Iris pigment epithelial cell (primary cell): ENCODE measurements at regions not wholly inside any gene's neighbourhood (a gene's known extent, or its start where the extent isn't known, plus 50 kb on each side); places are given as distances from the start of the nearest gene placed in this dataset.
A peak's percentile ranks its signal among the peaks of the same experiment; 100 is the strongest.

Experiments used
- DNase-seq: peaks from one replicate; pipeline ENCODE4 v3.0.0-alpha.2; 2011; ENCODE audit warnings: low read depth

DNA sequence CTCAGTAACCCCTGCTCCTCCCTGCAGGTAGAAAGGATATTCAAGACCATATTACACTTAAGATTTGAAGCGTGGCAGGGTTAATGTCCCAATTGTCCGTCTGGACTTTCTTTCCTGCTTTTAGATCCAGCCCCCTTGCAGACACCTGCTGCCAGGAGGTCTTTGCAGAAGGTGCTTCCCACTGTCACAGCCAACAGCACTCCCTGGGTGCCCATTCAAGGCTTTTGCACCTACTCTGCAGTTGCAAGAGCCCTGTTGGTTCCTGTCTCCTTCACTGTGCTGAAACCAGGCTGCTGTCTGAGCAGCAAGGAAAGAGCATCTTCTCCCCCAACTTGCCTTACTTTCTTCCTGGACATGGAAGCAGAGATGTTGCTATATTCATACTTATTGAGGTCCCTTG, 1043.0 kb upstream of the POU3F3 start:
- DNase-seq = no peak

DNA sequence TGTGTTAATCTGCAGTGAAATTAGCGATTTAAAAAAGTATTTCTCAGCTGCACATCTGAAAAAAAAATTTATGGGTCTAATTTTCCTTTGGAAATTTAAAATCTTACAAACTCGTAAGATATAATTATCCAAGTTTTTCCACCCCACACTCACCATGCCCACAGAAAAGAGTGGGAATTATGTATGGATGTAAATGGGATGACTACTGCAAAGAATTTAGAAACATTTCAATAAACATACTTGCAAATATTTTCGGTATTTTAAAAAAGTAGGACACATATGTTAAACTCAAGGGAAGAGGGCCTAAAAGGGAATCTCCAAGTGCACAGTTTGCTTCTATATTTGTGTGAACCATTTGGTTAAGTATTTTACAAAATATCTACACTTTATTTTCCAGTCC, 1039.9 kb upstream of the POU3F3 start:
- no peak for DNase-seq

DNA sequence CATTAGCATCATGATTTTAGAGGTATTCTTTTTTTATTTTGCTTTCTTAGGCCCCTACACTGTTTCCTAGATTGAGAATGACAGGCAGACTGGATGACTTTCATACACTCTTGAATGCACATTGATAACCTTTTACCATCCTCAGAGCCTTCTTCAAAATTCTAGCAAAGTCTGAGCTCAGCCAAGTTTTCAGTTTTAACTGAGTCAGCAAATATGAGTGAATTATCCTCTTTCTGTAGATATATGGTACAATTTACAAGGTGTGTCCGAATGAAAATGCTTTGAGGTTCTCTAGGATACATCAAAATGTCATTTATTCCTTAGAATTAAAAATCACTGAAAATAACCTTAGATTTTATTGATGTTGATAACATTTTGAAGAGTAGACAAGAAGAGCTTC, 1038.2 kb upstream of the POU3F3 start:
- no peak for DNase-seq

DNA sequence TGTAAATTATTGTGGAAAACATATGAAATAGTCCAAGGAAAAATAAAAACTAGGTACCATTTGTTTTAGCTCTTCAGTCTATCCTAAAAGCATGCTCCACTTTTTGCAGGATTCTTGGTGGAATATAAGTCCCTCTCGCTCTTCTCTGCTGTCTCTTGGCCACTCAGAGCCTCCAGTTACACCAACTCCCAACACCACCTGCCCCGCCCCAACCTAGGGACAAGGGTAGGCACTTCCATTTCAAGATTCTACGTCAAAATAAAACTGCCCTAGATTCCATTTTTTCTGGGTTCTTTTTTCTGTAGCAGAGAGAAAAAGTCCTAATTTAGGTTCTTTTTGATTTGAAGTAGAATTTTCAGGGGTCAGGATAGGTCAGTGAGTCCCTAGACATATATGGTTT, 1036.2 kb upstream of the POU3F3 start:
- no peak for DNase-seq

DNA sequence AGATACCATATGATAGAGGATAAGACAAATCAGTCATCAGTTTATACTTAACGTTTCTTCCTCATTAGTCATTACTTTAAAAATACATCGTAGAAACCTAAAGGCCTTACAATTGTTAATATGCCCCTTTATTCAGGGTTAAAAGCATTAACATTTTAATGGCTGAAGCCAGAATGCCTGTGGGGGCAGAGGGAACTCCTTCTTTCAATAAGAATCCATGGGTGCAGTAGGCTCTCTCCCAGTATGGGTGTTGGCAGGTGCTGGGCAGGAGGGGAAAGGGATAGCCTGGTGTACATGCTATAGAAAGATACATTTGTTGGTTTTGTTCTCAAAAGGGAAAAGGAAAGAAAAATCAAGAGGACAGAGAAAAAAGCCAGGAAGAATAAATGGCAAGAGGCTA, 1035.7 kb upstream of the POU3F3 start:
- no peak for DNase-seq

DNA sequence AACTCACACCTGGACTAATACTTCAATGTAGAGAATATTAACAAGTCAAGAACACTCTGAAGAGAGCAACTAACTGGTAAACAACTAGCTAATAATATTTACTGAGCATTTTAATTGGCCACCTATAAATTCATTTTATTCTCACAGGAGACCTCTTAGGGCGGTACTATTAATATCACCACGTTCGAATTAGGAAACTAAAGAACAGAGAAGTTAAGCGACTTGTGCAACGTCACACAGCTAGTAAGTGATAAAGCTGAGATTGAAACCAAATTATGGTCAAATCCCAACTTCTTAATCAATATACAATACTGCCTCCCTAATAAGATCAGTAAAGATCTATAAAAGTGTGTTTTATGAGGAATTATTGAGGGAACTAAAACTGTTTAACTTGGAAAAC, 1034.3 kb upstream of the POU3F3 start:
- DNase-seq = no peak

DNA sequence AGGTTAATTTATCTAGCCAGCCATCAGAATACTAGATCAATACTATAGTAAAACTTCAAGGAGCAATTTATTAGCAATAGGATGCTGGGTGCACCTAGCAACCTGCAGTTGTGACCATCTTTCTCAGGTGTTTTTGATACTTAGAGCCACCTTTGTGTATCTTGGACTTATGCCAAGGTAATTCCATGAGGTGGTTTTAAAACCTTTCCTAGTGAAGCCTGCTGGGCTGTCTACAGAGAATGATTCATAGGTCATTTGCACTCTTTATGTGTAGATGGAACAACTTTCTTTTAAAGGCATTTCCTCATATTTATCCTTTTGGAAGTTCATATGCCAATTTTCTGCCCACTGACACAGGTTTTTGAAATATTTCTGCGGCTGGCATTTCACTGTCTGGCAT, 1030.1 kb upstream of the POU3F3 start:
- peak; percentile 3 for DNase-seq

DNA sequence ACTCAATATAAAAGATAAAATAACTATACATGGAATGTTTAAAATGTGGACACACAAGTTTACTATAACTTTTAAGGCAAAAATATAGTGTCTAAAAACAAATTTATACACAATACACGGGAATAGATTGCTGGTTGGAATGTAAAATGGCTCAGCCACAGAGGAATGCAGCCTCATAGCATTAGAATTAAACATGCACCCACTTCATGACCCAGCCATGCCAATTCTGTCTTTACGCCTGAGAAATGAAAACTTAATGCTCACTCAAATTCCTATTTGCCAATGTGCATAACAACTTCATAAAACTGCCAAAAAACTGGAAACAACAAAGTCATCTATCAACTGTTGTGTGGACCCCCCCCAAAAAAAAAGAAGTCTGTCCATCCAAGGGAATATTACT, 1006.6 kb upstream of the POU3F3 start:
- DNase-seq = peak; percentile 12

DNA sequence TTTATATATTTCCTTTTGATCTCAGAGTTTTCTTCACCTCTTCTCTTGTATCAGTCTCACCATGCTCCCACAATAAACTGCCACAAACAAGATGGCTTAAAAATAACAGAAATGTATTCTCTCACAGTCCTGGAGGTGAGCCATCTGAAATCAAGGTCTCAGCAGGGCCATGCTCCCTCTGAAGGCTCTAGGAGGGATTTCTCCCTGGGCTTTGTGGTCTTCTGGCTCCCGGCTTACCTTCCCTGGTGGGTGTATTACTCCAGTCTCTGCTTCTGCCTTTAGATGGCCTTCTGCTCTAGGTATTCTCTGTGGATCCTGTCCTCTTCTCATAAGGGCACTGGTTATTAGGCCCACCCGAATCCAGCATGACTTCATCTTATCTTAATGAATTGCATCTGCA, 994.7 kb upstream of the POU3F3 start:
- no peak for DNase-seq

DNA sequence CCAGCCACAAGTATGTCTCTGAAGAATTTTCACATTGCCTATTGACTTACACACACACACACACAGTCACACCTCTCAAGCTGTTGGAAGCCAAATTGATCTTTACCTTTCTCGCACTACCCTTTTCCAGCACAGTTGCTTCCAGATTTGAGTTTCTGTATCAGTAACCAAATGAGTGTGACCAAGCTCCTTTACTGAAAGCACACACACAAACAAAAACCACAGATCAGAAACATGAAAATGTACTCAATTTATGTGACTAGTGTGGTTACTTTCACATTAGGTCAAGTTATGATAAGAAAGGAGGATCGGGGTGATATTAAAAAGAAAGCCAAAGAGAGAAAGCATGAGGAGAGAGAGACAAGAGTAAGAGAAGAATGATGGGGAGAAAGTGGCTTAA, 993.9 kb upstream of the POU3F3 start:
- DNase-seq = no peak

DNA sequence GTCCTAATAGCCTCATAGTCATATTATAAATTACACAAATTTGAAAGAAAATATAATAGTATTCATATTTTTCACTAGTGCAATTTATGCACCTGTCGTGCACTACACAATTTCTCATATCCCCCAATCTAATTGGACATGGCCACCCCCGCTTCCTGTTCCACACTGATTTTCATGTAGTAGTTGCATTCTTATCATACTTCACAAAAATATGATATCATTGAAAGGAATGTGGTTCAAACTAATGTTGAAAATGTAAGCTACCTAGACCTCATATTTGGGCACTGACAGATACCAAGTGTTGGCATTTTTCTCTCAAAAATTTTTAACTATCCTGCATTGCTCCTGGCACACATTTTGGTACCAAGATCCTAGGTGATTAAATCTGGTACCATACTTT, 985.5 kb upstream of the POU3F3 start:
- no peak for DNase-seq

DNA sequence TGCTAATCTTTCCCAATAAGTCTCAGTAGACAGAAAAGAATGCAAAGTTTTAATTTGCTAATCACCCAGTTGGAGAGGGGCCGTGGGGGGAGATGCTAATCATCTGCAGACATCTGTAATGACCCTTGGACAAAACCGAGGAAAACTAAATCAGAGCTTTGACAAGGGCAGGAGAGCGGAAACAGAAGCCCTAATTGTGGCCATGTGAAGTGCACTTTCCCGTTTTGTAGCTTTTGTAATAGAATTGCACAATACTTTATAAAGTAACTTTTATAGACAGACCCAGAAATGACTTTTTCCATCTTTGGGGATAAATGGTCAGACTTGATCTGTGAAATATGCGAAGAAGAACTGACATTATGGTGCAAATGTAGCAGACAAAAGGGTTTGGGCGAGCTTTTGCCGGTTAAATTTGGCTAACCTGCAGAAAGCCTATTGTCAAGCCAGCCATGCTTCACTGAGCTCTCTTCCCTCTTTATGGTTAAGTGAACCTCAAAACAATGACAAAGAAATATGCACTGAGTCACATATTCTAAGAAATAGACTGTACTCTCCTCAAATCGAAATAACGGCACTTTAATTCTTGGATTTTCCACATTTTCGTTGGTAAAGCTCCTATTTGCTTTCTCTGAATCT, 980.1 kb upstream of the POU3F3 start:
- DNase-seq = no peak

DNA sequence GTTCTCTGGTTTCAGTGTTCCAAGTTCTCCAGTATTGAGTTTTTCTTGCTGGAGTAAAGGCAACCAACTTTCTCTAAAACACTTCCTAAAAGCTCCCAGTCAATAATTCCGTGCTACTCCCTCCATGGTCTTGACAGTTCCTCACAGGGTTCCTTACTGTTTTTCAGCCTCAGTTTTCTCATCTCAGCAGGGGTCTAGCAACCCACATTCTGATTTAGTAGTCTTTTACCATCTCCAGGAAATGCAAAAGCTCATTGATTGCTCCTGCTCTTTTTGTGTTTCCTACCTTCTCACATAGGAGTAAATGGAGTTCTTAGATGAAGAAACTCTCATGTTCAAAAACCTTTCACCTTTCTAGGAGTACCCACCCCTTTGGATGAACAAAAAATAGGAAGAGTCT, 978.8 kb upstream of the POU3F3 start:
- DNase-seq = no peak

DNA sequence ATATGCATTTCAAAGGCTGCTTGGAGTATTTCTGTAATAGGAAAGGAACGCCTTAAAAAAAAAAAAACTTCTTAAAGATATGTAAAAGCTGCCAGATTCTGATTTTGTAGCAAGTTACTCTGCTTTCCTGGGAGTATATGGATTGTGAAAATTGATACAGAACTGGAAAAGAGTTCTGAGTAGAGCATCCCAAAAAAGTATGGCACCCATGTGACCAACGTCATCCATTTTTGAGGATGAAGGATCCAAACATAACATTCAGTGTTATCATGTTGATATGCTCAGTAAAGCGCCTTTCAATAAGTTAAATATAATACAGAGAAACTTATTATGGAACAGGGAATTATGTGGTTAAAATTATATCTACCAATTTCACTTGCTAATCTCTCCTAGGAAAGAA, 978.4 kb upstream of the POU3F3 start:
- no peak for DNase-seq

DNA sequence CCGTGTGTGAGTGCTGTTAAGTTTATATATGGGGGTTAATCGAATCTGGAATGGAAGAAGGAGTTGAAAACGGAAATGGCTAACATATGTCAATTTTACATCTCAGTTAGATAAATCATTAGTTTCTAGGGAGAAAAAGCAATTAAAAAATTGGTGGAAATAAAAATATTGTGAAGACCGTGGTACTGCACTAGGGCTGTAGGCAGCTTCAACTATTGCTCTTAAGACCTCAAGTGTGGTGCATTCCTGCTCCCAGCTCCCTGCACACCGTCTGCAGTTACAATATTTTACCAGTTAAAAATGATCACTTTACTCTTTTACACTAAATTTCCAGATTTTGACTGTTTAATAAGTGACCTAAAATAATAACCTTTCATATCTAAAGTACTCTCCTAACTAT, 977.3 kb upstream of the POU3F3 start:
- no peak for DNase-seq

DNA sequence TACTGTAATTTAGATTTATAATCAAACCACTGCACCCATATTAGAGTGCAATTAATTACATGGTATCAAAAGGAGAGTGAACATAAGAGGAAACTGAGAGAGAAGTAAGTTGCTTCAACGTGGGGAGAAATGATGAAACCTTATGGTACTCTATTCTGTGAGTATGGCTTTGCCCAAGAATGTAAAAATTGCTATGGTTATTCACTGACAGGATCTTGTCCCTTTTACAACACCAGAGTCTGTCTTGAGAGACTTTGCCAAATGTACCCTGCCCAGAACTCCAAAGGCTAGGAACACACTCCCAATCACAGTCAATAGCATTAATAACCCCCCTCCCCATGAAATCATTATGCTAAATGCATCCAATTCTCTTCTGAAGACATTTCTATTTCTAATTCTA, 974.8 kb upstream of the POU3F3 start:
- DNase-seq = no peak

DNA sequence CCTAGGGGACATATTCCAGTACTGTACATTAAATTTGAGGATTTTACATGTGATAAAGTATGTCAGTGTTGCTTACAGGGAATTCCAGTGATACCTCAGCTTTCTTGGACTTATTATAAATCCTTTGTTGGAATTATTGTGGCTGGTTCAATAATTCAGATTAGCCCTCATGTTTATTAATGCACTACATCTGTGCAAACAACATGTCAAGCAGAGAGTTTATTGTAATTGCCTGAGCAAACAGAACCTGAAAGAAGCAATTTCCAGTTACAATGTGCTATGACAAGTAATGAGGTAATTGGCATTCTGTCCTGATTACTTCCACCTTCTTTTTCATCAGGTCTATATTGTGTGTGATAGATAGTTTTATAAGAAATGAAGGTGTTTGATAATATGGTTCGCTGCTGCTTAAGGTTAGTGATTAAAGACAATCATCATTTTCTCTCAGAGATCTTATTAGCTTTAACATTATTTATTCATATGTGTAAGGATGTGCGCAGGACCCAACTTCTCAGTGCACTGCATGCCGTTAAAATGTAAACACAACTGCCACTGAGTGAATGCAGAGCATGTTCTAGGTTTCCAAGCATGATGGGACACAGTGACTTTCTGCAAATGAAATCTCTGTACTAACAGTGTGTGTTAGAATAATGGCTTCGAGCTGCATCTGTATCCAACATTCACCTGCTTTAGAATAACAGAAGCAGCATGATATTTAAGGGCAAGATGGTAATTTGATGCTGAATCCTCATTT, 973.7 kb upstream of the POU3F3 start:
- no peak for DNase-seq

DNA sequence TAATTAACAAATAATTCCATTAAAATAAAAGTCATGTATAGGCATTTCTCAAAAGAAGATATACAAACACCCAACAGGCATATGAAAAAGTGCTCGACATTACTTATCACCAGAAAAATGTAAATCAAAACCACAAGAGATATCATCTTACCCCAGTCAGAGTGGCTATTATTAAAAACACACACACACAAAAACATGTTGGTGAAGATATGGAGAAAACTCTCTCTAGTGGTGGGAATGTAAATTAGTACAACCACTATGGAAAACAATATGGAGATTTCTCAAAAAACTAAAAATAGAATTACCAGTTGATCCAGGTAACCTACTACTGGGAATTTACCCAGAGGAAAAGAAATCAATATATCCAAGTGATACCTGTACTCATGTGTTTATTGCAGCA, 966.3 kb upstream of the POU3F3 start:
- peak; percentile 12 for DNase-seq

DNA sequence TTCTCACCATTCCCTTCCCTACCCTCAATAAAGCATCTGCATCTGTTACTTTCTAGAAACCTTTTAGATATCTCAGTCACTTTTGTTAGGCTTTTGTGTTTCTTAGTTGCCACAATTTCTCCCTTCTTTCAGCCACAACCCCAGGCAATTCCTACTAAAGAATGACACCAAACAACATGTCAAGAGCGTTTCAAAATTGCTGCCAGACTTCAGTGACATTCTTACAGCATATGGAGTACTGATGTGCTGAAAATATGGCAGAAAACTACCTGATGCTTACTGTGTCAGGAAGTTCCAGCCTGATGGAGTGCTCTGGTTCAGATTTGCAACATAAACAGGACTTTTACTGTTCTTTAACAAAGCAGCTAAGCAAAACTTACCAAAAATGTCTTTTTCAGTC, 957.7 kb upstream of the POU3F3 start:
- DNase-seq = no peak

DNA sequence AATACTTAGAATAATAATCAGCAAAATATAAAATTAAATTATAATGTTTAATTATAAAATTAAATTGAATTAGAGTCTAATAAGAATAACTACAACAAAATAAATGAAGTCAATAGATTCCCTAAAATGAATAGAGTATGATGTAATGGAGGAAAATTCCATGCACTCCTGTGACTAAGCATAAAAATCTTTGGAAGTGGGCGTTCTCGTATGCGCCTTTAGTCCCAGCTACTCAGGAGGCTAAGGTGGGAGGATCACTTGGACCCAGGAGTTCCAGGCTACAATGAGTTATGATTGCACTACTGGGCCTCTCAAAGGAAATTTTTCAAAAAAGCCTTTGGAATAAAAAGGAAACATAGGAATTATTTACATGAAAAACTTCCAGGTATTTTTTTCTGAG, 955.4 kb upstream of the POU3F3 start:
- peak; percentile 8 for DNase-seq

DNA sequence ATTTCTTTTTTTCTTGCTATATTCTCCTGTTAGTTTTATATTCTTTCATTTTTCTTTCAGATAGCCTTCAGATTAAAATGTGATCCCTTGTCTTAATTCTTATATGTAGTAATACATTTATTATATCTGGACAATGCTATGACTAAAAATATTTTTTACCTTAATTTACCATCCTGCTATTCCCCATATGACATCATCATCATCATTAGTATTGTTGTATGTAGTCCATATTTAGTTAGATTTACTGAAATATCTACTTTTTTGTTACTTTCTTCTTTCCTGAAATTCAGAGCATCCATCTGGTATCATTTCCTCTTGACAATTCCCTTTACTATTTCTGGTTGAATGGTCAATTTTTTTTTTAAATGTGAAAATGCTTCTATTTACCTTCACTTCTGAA, 951.6 kb upstream of the POU3F3 start:
- no peak for DNase-seq

DNA sequence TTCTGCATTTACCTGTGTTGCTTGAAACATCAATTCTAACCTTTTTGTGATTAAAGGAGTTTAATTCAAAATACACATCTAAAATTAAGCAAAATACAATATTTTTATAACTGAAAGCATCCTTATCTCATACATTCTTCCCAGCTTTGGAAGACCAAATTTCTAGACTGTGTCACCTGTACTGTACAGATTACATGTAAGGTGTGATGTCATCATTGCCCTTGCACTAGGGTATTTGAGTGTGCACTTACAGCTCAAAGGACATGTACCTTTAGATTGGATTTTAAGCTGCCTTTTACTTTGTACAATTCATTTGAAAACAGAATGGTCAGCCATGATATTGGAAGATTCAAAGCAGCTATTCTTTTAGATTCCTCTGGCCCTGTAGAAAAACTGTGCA, 932.8 kb upstream of the POU3F3 start:
- DNase-seq = no peak

DNA sequence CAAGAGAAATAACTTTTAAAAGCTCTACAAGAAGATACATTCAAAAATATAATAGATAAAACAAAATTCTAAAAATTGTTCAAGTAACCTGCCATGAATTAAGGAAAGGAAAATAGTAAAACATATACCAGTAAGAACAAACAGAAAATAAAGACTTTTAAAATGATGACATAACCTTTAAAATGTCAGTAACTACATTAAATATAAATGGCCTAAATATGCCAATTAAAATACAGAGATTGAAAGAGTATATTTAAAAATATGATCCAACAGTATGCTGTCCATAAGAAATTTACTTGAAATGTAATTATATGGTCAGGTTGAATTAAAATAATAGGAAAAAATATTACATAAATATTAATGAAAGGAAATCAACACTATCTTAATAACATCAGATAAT, 911.7 kb upstream of the POU3F3 start:
- no peak for DNase-seq

DNA sequence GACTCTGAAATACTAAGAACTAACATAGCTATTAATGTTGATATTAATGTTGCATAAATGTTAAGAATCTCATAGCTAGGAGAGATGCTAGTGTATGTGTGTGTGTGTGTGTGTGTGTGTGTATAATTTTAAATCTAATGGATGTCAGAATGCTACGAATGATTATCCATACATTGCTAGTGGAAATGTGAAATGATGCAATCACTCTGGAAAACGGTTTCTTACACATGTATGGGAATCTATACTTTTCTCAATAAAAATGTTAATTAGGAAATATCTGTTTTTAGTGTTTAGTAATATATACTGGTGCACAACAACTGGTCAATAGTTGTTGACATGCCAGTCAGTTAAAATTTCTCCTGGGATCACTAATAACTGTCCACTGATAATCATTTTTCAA, 908.8 kb upstream of the POU3F3 start:
- no peak for DNase-seq
